Liver (tissue), 8 donors: ENCODE measurements at regions not wholly inside any gene's neighbourhood (a gene's known extent, or its start where the extent isn't known, plus 50 kb on each side); places are given as distances from the start of the nearest gene placed in this dataset.

Experiments used
- DNase-seq: peaks from one replicate; pipeline ENCODE4 v3.0.0-alpha.2; 2017; ENCODE audit warnings: low spot score
- H3K27ac ChIP-seq, 2 donors: one replicate each; pipeline ENCODE4 v1.7.0; 2013; ENCODE audit warnings: inconsistent platforms in 2 of 2, low read length in 2 of 2, control low read depth in 1 of 2, low read depth in 1 of 2, mild to moderate bottlenecking in 1 of 2
- H3K27me3 ChIP-seq, 4 donors: one replicate each; pipeline versions ENCODE4 v1.6.1 to v1.7.0; 2013; ENCODE audit warnings: low read length in 3 of 4, inconsistent platforms in 1 of 4, mild to moderate bottlenecking in 1 of 4, moderate library complexity in 1 of 4; ENCODE audit not compliant: control insufficient read depth in 4 of 4, insufficient read depth in 4 of 4
- H3K36me3 ChIP-seq, 4 donors: one replicate each; pipeline versions ENCODE4 v1.6.1 to v1.7.0; 2013; ENCODE audit warnings: low read length in 3 of 4, mild to moderate bottlenecking in 3 of 4, low read depth in 1 of 4, moderate library complexity in 1 of 4; ENCODE audit not compliant: control insufficient read depth in 4 of 4, insufficient read depth in 3 of 4
- H3K4me1 ChIP-seq, 4 donors: one replicate each; pipeline versions ENCODE4 v1.6.1 to v1.7.0; 2013; ENCODE audit warnings: low read length in 3 of 4, mild to moderate bottlenecking in 3 of 4, moderate library complexity in 1 of 4; ENCODE audit not compliant: control insufficient read depth in 4 of 4, insufficient read depth in 4 of 4
- H3K4me3 ChIP-seq, 3 donors: one replicate each; pipeline versions ENCODE4 v1.6.1 to v1.7.0; 2013; ENCODE audit warnings: low read length in 3 of 3, control low read depth in 1 of 3, low read depth in 1 of 3, mild to moderate bottlenecking in 1 of 3
- H3K9ac ChIP-seq, 2 donors: one replicate each; pipeline ENCODE4 v1.7.0; 2013; ENCODE audit warnings: low read length in 2 of 2, mild to moderate bottlenecking in 2 of 2, moderate library complexity in 2 of 2, control low read depth in 1 of 2, low read depth in 1 of 2
- H3K9me3 ChIP-seq, 4 donors: one replicate each; pipeline versions ENCODE4 v1.6.1 to v1.7.0; 2013; ENCODE audit warnings: low read length in 3 of 4; ENCODE audit not compliant: control insufficient read depth in 4 of 4
- EGR1 ChIP-seq, 2 donors: IDR thresholded peaks; 2 replicates each; pipeline ENCODE4 v1.6.1; 2016 to 2018; ENCODE audit warnings: antibody characterized with exemption in 2 of 2, low read depth in 2 of 2
- FOXA1 ChIP-seq: IDR thresholded peaks from 2 replicates; pipeline ENCODE4 v1.6.1; 2016; ENCODE audit warnings: antibody characterized with exemption
- FOXA2 ChIP-seq: IDR thresholded peaks from 2 replicates; pipeline ENCODE4 v1.6.1; 2016; ENCODE audit warnings: antibody characterized with exemption
- GABPA ChIP-seq, 2 donors: IDR thresholded peaks in 1 of 2; conservative IDR thresholded peaks in 1 of 2; 2 replicates each; pipeline ENCODE4 v1.6.1; 2016; ENCODE audit warnings: antibody characterized with exemption in 2 of 2, mild to moderate bottlenecking in 1 of 2, moderate library complexity in 1 of 2
- HNF4A ChIP-seq, 2 donors: conservative IDR thresholded peaks; 2 replicates each; pipeline ENCODE4 v1.6.1; 2016; ENCODE audit warnings: antibody characterized with exemption in 2 of 2, mild to moderate bottlenecking in 2 of 2
- HNF4G ChIP-seq: IDR thresholded peaks from 2 replicates; pipeline ENCODE4 v1.6.1; 2016; ENCODE audit warnings: antibody characterized with exemption
- JUND ChIP-seq, 2 donors: IDR thresholded peaks; 2 replicates each; pipeline ENCODE4 v1.6.1; 2016; ENCODE audit warnings: antibody characterized with exemption in 2 of 2
- NR2F2 ChIP-seq: IDR thresholded peaks from 2 replicates; pipeline ENCODE4 v1.6.1; 2016; ENCODE audit warnings: antibody characterized with exemption
- RAD21 ChIP-seq, 2 donors: IDR thresholded peaks; 2 replicates each; pipeline ENCODE4 v1.6.1; 2016; ENCODE audit warnings: antibody characterized with exemption in 2 of 2, mild to moderate bottlenecking in 2 of 2
- RXRA ChIP-seq, 2 donors: IDR thresholded peaks; 2 replicates each; pipeline ENCODE4 v1.6.1; 2017 to 2018; ENCODE audit warnings: antibody characterized with exemption in 2 of 2, mild to moderate bottlenecking in 1 of 2
- SP1 ChIP-seq: IDR thresholded peaks from 2 replicates; pipeline ENCODE4 v1.6.1; 2018; ENCODE audit warnings: antibody characterized with exemption, mild to moderate bottlenecking
- TAF1 ChIP-seq: conservative IDR thresholded peaks from 2 replicates; pipeline ENCODE4 v1.6.1; 2016; ENCODE audit warnings: antibody characterized with exemption, mild to moderate bottlenecking
- YY1 ChIP-seq: IDR thresholded peaks from 2 replicates; pipeline ENCODE4 v1.6.1; 2016; ENCODE audit warnings: antibody characterized with exemption, mild to moderate bottlenecking
- WGBS: extraction: QIAGEN DNeasy Blood & Tissue Kit; methylation state at CpG from one replicate; pipeline ENCODE4 v1.1.7; 2013; 5-methylcytosine and 5-hydroxymethylcytosine counted together
- TF ChIP-seq, protein P1 (sequence below): IDR thresholded peaks from 2 replicates; pipeline ENCODE4 v1.6.1; 2016; ENCODE audit warnings: antibody characterized with exemption
- TF ChIP-seq, protein P2 (sequence below): IDR thresholded peaks from 2 replicates; pipeline ENCODE4 v1.6.1; 2016; ENCODE audit warnings: antibody characterized with exemption, mild to moderate bottlenecking
- TF ChIP-seq, protein P3 (sequence below): IDR thresholded peaks from 2 replicates; pipeline ENCODE4 v1.6.1; 2016; ENCODE audit warnings: antibody characterized with exemption
- TF ChIP-seq, protein P4 (sequence below): fragments of 150-350 bp; IDR thresholded peaks from 2 replicates; pipeline ENCODE4 v1.5.1; 2017; ENCODE audit warnings: improper control_type of control experiment, low read depth, low read length; ENCODE audit not compliant: missing input control
- TF ChIP-seq, protein P5 (sequence below): IDR thresholded peaks from 2 replicates; pipeline ENCODE4 v1.6.1; 2016; ENCODE audit warnings: antibody characterized with exemption
- donor health status: healthy.
- donor health status: healthy.
- donor health status: healthy.
- donor health status: healthy.
- donor health status: healthy.

DNA sequence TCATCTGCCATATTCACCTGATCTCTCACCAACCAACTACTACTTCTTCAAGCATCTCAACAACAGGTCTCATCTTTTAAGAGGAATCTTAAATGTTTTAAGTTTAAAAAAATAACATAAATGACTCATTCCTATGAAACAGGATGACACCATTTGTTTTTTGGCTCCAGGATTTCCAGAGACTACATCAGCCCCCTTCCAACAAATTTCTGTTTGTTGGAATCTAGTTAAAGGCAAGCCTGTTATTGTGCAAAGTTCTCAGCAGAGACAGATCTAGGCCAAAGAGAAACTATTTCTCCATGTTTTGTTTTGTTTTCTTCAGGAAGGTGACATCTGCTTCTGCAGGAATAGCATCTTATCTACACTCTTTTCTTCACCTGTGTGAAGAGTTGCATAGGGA, 204.8 kb upstream of the SH3BP4 start:
- H3K9ac ChIP-seq: no peak overlapping the region
- no peaks in the 10 kb centered on the region for H3K4me1 ChIP-seq
- H3K4me3 ChIP-seq: no peak overlapping the region
- H3K27ac ChIP-seq: no peak overlapping the region
- no peak for TF ChIP-seq RXRA (IDR thresholded peaks at IDR 0.05)
- TF ChIP-seq FOXA2: no peak
- no peak for TF ChIP-seq NR2F2
- TF ChIP-seq RAD21 (IDR thresholded peaks at IDR 0.05): no peak
- no peak for TF ChIP-seq HNF4G
- no peak for TF ChIP-seq FOXA1
- no peak for TF ChIP-seq TAF1
- TF ChIP-seq, protein P1, sequence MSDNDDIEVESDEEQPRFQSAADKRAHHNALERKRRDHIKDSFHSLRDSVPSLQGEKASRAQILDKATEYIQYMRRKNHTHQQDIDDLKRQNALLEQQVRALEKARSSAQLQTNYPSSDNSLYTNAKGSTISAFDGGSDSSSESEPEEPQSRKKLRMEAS: no peak
- TF ChIP-seq, protein P2, sequence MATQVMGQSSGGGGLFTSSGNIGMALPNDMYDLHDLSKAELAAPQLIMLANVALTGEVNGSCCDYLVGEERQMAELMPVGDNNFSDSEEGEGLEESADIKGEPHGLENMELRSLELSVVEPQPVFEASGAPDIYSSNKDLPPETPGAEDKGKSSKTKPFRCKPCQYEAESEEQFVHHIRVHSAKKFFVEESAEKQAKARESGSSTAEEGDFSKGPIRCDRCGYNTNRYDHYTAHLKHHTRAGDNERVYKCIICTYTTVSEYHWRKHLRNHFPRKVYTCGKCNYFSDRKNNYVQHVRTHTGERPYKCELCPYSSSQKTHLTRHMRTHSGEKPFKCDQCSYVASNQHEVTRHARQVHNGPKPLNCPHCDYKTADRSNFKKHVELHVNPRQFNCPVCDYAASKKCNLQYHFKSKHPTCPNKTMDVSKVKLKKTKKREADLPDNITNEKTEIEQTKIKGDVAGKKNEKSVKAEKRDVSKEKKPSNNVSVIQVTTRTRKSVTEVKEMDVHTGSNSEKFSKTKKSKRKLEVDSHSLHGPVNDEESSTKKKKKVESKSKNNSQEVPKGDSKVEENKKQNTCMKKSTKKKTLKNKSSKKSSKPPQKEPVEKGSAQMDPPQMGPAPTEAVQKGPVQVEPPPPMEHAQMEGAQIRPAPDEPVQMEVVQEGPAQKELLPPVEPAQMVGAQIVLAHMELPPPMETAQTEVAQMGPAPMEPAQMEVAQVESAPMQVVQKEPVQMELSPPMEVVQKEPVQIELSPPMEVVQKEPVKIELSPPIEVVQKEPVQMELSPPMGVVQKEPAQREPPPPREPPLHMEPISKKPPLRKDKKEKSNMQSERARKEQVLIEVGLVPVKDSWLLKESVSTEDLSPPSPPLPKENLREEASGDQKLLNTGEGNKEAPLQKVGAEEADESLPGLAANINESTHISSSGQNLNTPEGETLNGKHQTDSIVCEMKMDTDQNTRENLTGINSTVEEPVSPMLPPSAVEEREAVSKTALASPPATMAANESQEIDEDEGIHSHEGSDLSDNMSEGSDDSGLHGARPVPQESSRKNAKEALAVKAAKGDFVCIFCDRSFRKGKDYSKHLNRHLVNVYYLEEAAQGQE: no peak
- no peak for TF ChIP-seq SP1
- no peak for TF ChIP-seq JUND (IDR thresholded peaks at IDR 0.05)
- no peak for TF ChIP-seq HNF4A (conservative IDR thresholded peaks at IDR 0.05)
- TF ChIP-seq, protein P3, sequence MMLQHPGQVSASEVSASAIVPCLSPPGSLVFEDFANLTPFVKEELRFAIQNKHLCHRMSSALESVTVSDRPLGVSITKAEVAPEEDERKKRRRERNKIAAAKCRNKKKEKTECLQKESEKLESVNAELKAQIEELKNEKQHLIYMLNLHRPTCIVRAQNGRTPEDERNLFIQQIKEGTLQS: no peak
- no peak for TF ChIP-seq GABPA (IDR thresholded peaks at IDR 0.05 in 1 of 2, conservative IDR thresholded peaks at IDR 0.05 in 1 of 2)
- no peak for TF ChIP-seq EGR1 (IDR thresholded peaks at IDR 0.05; ENCODE audit: low read depth in 2 of 2)
- TF ChIP-seq YY1: no peak
- TF ChIP-seq, protein P4, sequence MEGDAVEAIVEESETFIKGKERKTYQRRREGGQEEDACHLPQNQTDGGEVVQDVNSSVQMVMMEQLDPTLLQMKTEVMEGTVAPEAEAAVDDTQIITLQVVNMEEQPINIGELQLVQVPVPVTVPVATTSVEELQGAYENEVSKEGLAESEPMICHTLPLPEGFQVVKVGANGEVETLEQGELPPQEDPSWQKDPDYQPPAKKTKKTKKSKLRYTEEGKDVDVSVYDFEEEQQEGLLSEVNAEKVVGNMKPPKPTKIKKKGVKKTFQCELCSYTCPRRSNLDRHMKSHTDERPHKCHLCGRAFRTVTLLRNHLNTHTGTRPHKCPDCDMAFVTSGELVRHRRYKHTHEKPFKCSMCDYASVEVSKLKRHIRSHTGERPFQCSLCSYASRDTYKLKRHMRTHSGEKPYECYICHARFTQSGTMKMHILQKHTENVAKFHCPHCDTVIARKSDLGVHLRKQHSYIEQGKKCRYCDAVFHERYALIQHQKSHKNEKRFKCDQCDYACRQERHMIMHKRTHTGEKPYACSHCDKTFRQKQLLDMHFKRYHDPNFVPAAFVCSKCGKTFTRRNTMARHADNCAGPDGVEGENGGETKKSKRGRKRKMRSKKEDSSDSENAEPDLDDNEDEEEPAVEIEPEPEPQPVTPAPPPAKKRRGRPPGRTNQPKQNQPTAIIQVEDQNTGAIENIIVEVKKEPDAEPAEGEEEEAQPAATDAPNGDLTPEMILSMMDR: no peak
- TF ChIP-seq, protein P5, sequence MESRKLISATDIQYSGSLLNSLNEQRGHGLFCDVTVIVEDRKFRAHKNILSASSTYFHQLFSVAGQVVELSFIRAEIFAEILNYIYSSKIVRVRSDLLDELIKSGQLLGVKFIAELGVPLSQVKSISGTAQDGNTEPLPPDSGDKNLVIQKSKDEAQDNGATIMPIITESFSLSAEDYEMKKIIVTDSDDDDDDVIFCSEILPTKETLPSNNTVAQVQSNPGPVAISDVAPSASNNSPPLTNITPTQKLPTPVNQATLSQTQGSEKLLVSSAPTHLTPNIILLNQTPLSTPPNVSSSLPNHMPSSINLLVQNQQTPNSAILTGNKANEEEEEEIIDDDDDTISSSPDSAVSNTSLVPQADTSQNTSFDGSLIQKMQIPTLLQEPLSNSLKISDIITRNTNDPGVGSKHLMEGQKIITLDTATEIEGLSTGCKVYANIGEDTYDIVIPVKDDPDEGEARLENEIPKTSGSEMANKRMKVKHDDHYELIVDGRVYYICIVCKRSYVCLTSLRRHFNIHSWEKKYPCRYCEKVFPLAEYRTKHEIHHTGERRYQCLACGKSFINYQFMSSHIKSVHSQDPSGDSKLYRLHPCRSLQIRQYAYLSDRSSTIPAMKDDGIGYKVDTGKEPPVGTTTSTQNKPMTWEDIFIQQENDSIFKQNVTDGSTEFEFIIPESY: no peak
- no peaks in the 10 kb centered on the region for H3K36me3 ChIP-seq
- DNase-seq: no peak
- no peaks in the 10 kb centered on the region for H3K27me3 ChIP-seq
- no peaks in the 10 kb centered on the region for H3K9me3 ChIP-seq

DNA sequence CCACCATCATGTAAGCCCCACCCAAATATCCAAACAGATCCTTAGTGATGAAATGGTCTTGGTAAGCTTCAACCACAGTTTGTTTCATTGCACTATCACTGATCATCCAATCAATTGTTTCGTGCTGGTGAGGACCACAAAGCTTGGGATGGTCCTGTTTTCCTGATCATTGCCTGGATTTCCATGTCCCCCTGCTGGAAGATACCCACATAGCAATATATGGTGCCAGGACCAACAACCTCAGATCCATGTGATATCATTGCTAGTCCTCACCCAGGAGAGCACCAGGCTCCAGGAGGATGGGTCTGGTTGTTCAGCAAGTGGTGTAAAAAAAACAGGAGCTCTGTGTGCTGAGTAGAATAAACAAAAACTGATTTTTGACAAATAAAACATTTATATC, 206.5 kb upstream of the SH3BP4 start:
- no peaks in the 10 kb centered on the region for H3K36me3 ChIP-seq
- 82% methylated on average over 1 of the region's 1 CpG for WGBS

More for the DNA sequence above, 206.5 kb upstream of the SH3BP4 start:
- TF ChIP-seq RXRA (IDR thresholded peaks at IDR 0.05) (no peak), FOXA2 (no peak), FOXA1 (no peak), RAD21 (IDR thresholded peaks at IDR 0.05) (peak in 1 of 2 donors; percentile 74)
- Histone ChIP-seq H3K27ac (no peak overlapping the region), H3K27me3 (no peaks in the 10 kb centered on the region), H3K9me3 (no peaks in the 10 kb centered on the region), H3K4me1 (no peaks in the 10 kb centered on the region), H3K9ac (no peak overlapping the region), H3K4me3 (no peak overlapping the region)
- no peak for DNase-seq
